D721Med (cell line): ENCODE measurements at regions not wholly inside any gene's neighbourhood (a gene's known extent, or its start where the extent isn't known, plus 50 kb on each side); places are given as distances from the start of the nearest gene placed in this dataset.

ENCODE experiments used
- DNase-seq: peaks from one replicate; pipeline ENCODE4 v3.0.0; 2011; ENCODE audit warnings: low spot score; ENCODE audit not compliant: insufficient read length
- FAIRE-seq: peaks from 2 replicates; lab custom pipeline; 2011; peaks lifted over from hg19 to GRCh38; lab: Jason Lieb, UNC
- TF ChIP-seq, protein P1 (sequence below): IDR thresholded peaks from 2 replicates; pipeline ENCODE4 v1.5.1; 2012; ENCODE audit warnings: mild to moderate bottlenecking, control low read depth; ENCODE audit not compliant: insufficient read depth; ENCODE audit errors: missing control alignments

DNA sequence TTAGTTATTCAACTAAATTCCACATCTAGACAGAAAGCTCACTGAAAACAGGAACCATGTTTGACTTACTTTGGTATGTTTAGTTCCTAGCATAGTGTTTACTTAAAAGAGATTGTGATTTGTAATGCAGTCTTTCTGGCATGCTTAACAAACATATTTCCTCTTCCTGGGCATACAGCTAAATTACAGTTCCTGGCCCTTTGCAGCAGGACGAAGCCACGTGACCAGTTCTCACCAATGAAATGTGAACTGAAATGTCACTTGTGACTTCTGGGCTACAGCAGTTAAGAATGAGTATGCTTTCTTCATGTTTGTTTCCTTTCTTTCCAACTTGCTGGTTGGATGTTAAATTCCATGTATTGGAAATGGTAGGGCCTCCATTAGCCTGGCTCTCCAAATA, 330.5 kb downstream of the FIGN start:
- FAIRE-seq (no peak), DNase-seq (no peak)
- TF ChIP-seq, protein P1, sequence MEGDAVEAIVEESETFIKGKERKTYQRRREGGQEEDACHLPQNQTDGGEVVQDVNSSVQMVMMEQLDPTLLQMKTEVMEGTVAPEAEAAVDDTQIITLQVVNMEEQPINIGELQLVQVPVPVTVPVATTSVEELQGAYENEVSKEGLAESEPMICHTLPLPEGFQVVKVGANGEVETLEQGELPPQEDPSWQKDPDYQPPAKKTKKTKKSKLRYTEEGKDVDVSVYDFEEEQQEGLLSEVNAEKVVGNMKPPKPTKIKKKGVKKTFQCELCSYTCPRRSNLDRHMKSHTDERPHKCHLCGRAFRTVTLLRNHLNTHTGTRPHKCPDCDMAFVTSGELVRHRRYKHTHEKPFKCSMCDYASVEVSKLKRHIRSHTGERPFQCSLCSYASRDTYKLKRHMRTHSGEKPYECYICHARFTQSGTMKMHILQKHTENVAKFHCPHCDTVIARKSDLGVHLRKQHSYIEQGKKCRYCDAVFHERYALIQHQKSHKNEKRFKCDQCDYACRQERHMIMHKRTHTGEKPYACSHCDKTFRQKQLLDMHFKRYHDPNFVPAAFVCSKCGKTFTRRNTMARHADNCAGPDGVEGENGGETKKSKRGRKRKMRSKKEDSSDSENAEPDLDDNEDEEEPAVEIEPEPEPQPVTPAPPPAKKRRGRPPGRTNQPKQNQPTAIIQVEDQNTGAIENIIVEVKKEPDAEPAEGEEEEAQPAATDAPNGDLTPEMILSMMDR = no peak

DNA sequence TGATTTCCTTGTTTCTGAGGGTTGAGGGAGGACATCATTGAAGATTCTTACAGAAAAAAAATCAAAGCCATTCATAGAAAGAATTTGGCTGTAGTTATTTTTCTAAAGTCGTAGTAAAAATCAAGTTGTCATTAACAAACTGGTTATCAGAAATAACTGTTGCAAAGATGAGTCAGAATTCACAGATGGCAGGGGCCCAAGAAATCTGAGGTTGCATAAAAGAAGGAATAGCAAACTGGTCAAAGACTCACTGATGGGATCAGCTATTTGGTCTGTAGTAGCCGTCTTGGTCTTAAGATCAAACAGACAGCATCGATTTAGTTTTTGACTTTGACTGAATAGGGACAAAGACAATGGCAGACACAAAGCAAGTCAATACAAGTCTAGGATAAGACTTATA, 334.3 kb downstream of the FIGN start:
- no peak for FAIRE-seq
- no peak for DNase-seq
- TF ChIP-seq, protein P1 = no peak

DNA sequence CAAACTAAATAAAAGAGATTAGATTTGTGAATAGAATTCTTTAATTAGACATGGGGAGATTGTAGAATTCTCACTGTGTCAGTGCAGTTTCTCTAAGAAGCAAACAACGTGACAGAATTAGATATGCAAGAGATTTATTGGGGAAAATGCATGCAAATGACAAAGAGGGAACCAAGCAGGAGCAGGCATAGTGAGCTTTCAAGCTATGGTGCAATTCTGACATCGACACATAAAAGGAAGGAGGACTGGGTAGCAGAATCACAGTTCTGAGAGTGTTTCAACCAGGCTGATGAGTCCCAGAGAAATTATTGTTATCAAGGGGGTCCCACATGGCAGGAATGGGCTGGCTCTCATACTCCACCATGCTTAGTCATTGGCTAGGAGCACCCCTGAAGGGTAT, 338.4 kb downstream of the FIGN start:
- DNase-seq (no peak), FAIRE-seq (no peak)
- TF ChIP-seq, protein P1 = no peak

DNA sequence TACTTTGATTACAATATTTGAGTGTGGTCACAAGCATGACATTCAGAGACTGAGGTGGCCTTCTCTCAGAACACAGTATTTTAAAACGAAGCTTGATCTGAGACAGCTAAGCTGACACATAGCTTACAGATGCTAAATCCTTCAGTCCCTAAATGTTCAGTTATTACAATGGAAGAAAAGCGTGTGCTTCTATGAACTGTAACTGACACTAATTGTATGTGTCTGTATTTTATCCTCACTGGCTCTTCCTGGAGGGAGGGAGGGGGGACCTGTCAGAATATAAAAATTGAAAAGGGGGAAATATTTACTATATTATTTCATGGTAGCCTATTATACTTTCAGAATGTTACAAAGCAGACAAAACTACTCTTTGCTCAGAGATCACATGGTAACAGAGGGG, 340.2 kb downstream of the FIGN start:
- TF ChIP-seq, protein P1 = no peak
- DNase-seq = no peak
- FAIRE-seq = no peak

DNA sequence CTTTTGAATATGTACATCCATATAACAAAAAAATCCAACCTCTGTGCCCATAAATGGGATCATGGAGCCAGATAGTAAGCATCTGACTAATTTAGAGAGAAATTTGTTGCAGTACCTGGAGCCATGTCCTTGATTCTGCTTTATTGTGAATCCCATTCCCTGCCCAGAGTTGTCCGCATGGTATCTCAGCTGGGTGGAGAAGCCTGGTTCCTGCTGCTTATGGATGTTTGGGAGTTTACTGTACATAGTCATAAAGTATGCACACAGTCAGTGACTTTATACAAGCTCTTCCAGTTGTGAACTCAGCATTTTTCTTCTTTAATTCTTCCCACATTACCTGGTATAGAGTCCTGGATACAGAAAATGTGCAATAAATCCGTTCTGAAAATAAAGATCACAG, 346.0 kb downstream of the FIGN start:
- FAIRE-seq (no peak), DNase-seq (no peak)
- TF ChIP-seq, protein P1 = no peak

DNA sequence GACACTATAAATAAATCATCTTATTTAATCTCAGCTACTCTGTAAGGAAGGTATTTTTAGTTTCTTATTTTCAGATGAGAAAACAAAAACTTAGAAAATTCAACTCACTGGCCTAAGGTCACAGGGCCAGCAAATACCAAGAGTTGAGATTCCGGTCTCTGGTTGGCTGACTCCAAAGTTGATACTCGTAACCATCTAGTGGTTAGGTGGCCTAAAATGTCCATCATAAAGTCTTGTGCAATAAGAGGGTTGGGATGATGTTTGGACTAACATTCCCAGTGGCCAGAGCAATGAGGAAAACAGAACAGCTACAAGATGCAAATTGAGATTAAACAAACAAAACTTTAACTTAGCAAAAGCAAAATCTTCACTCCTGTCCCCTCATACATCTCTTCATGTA, 360.3 kb downstream of the FIGN start:
- FAIRE-seq = no peak
- DNase-seq = no peak
- TF ChIP-seq, protein P1 = no peak

DNA sequence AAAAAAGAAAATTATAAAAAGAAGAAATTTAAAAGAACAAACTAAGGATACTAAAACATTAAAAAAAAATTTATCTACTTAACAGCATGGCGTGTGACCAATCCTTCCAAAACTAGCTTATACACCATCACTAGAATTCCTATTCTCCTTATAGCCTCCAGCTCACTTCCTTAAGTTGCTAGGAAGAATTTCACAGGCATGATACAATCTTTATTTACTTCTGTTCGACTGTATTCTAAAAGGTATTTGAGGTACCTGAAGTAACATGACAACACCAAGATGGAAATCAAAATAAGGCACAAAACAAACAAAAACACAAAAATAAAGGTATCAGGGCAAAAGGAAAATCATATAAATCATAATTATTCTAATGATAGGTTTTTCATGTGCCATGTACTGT, 360.7 kb downstream of the FIGN start:
- TF ChIP-seq, protein P1 = no peak
- FAIRE-seq (no peak), DNase-seq (no peak)
